Loucy (cell line): ENCODE measurements at regions not wholly inside any gene's neighbourhood (a gene's known extent, or its start where the extent isn't known, plus 50 kb on each side); places are given as distances from the start of the nearest gene placed in this dataset.

Source experiments
- H2AFZ ChIP-seq: fragments of 200-600 bp; sonication (generic); 2 replicates; pipeline ENCODE4 v1.6.0; 2016; ENCODE audit warnings: antibody characterized with exemption, mild to moderate bottlenecking, low read length, moderate library complexity
- H3F3A ChIP-seq: fragments of 200-600 bp; 2 replicates; pipeline ENCODE4 v1.6.0; 2016; ENCODE audit warnings: antibody characterized with exemption, low read depth, mild to moderate bottlenecking
- H3K27me3 ChIP-seq: fragments of 200-600 bp; sonication (generic); 2 replicates; pipeline ENCODE4 v1.6.1; 2014; ENCODE audit warnings: low read length, mild to moderate bottlenecking; ENCODE audit not compliant: insufficient read depth, poor library complexity, severe bottlenecking
- H3K36me3 ChIP-seq: fragments of 200-600 bp; sonication (generic); 2 replicates; pipeline ENCODE4 v1.6.1; 2016; ENCODE audit warnings: low read length; ENCODE audit not compliant: insufficient read depth
- H3K4me1 ChIP-seq: fragments of 200-600 bp; sonication (generic); 2 replicates; pipeline ENCODE4 v1.5.1; 2014; ENCODE audit warnings: low read length, mild to moderate bottlenecking; ENCODE audit not compliant: insufficient read depth, poor library complexity, severe bottlenecking
- H3K4me2 ChIP-seq: fragments of 200-600 bp; sonication (generic); 2 replicates; pipeline ENCODE4 v1.6.0; 2014; ENCODE audit warnings: antibody characterized with exemption, low read length, low read depth, mild to moderate bottlenecking; ENCODE audit not compliant: poor library complexity, severe bottlenecking
- H3K4me3 ChIP-seq: fragments of 200-600 bp; sonication (generic); 2 replicates; pipeline ENCODE4 v1.5.1; 2014; ENCODE audit warnings: low read length, mild to moderate bottlenecking, mixed read lengths; ENCODE audit not compliant: poor library complexity, severe bottlenecking
- H3K79me2 ChIP-seq: fragments of 200-600 bp; sonication (generic); 2 replicates; pipeline ENCODE4 v1.6.1; 2014; ENCODE audit warnings: low read length; ENCODE audit not compliant: insufficient read depth
- H3K9ac ChIP-seq: fragments of 200-600 bp; sonication (generic); 2 replicates; pipeline ENCODE4 v1.6.0; 2014; ENCODE audit warnings: mild to moderate bottlenecking, low read depth, low read length, moderate library complexity; ENCODE audit not compliant: poor library complexity, severe bottlenecking
- H3K9me2 ChIP-seq: fragments of 200-600 bp; sonication (generic); replicated peaks from 2 replicates; pipeline ENCODE4 v1.6.1; 2016; ENCODE audit warnings: low read depth, low read length, mixed read lengths
- H3K9me3 ChIP-seq: fragments of 200-600 bp; sonication (generic); 2 replicates; pipeline ENCODE4 v1.6.1; 2014; ENCODE audit warnings: mild to moderate bottlenecking, antibody characterized with exemption, low read length, low read depth; ENCODE audit not compliant: insufficient read depth
- H4K20me1 ChIP-seq: fragments of 200-600 bp; sonication (generic); 2 replicates; pipeline ENCODE4 v1.6.0; 2014; ENCODE audit warnings: antibody characterized with exemption, low read length, mild to moderate bottlenecking; ENCODE audit not compliant: insufficient read depth, poor library complexity, severe bottlenecking
- EZH2phosphoT487 ChIP-seq: fragments of 200-600 bp; IDR thresholded peaks from 2 replicates; pipeline ENCODE4 v1.6.1; 2018; ENCODE audit warnings: antibody characterized with exemption, mild to moderate bottlenecking, moderate library complexity, borderline replicate concordance
- TF ChIP-seq, protein P1 (sequence below): fragments of 200-600 bp; sonication (generic); conservative IDR thresholded peaks from 2 replicates; pipeline ENCODE4 v1.5.1; 2014; ENCODE audit warnings: mild to moderate bottlenecking, antibody characterized with exemption, low read length

DNA sequence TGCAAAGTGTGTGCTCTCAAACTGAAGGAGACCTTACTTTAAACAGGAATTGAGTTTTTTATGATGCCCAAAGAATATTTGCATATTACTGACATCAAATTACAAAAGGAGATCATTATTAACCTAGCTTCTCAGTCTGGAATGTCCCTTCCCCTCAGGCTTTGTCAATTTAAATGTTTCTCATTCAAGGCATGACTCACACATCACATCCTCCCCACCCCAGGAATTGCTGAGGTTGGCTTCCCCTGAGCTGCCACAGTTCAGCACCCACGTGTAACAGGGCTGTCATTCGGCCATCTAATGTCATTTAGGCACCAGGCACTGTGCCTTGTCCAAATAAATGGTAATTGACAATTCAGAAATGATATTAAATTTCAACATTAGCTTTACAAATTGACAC lies 305.9 kb upstream of the MGMT start:
- H3K4me1 ChIP-seq = no peaks in the 10 kb centered on the region
- H2AFZ ChIP-seq = no peak overlapping the region
- TF ChIP-seq EZH2phosphoT487 = no peak
- TF ChIP-seq, protein P1, sequence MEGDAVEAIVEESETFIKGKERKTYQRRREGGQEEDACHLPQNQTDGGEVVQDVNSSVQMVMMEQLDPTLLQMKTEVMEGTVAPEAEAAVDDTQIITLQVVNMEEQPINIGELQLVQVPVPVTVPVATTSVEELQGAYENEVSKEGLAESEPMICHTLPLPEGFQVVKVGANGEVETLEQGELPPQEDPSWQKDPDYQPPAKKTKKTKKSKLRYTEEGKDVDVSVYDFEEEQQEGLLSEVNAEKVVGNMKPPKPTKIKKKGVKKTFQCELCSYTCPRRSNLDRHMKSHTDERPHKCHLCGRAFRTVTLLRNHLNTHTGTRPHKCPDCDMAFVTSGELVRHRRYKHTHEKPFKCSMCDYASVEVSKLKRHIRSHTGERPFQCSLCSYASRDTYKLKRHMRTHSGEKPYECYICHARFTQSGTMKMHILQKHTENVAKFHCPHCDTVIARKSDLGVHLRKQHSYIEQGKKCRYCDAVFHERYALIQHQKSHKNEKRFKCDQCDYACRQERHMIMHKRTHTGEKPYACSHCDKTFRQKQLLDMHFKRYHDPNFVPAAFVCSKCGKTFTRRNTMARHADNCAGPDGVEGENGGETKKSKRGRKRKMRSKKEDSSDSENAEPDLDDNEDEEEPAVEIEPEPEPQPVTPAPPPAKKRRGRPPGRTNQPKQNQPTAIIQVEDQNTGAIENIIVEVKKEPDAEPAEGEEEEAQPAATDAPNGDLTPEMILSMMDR = no peak
- no peaks in the 10 kb centered on the region for H3K9me2 ChIP-seq
- H4K20me1 ChIP-seq = no peaks in the 10 kb centered on the region
- H3K4me2 ChIP-seq = no peak overlapping the region
- no peaks in the 10 kb centered on the region for H3K27me3 ChIP-seq
- H3K9me3 ChIP-seq = no peaks in the 10 kb centered on the region
- H3F3A ChIP-seq = no peaks in the 10 kb centered on the region
- H3K9ac ChIP-seq = no peak overlapping the region
- no peaks in the 10 kb centered on the region for H3K79me2 ChIP-seq
- no peaks in the 10 kb centered on the region for H3K36me3 ChIP-seq
- H3K4me3 ChIP-seq = no peak overlapping the region

GRCh38 chr10:129163531-129163930 lies 303.5 kb upstream of the MGMT start:
- H3K4me1 ChIP-seq = no peaks in the 10 kb centered on the region
- H3K36me3 ChIP-seq = no peaks in the 10 kb centered on the region
- no peaks in the 10 kb centered on the region for H3F3A ChIP-seq
- TF ChIP-seq EZH2phosphoT487 = no peak
- TF ChIP-seq, protein P1 = no peak
- no peaks in the 10 kb centered on the region for H3K27me3 ChIP-seq
- H3K79me2 ChIP-seq = no peaks in the 10 kb centered on the region
- no peak overlapping the region for H3K9ac ChIP-seq
- H4K20me1 ChIP-seq = no peaks in the 10 kb centered on the region
- H3K9me2 ChIP-seq = no peaks in the 10 kb centered on the region
- no peaks in the 10 kb centered on the region for H3K9me3 ChIP-seq
- no peak overlapping the region for H3K4me2 ChIP-seq
- no peak overlapping the region for H2AFZ ChIP-seq
- H3K4me3 ChIP-seq = no peak overlapping the region

GRCh38 chr10:129165076-129165720 lies 301.8 kb upstream of the MGMT start:
- no peaks in the 10 kb centered on the region for H3K27me3 ChIP-seq
- TF ChIP-seq, protein P1 = no peak
- TF ChIP-seq EZH2phosphoT487 = no peak
- no peak overlapping the region for H3K4me3 ChIP-seq

More at GRCh38 chr10:129165076-129165720, 301.8 kb upstream of the MGMT start:
- H3K9me2 ChIP-seq = no peaks in the 10 kb centered on the region
- no peak overlapping the region for H3K9ac ChIP-seq
- no peaks in the 10 kb centered on the region for H3K9me3 ChIP-seq
- no peaks in the 10 kb centered on the region for H3K4me1 ChIP-seq
- H2AFZ ChIP-seq = no peak overlapping the region
- H3K79me2 ChIP-seq = no peaks in the 10 kb centered on the region
- H3F3A ChIP-seq = no peaks in the 10 kb centered on the region
- no peaks in the 10 kb centered on the region for H3K36me3 ChIP-seq
- no peaks in the 10 kb centered on the region for H4K20me1 ChIP-seq
- H3K4me2 ChIP-seq = no peak overlapping the region
